ENCODE measurements at regions not wholly inside any gene's neighbourhood (a gene's known extent, or its start where the extent isn't known, plus 50 kb on each side); places are given as distances from the start of the nearest gene placed in this dataset.

GRCh38 chr3:79846148-79846933 lies 78.5 kb upstream of the ROBO1 start:
- intact Hi-C loops (cut with DNase I): no loop called here
- no peak for ATAC-seq

GRCh38 chr3:79845546-79845945 lies 77.7 kb upstream of the ROBO1 start:
- DNase-seq (no peak), ATAC-seq (no peak)
- intact Hi-C loops (cut with DNase I): no loop called here

More at GRCh38 chr3:79846148-79846933, 78.5 kb upstream of the ROBO1 start:
- DNase-seq: no peak

DNA sequence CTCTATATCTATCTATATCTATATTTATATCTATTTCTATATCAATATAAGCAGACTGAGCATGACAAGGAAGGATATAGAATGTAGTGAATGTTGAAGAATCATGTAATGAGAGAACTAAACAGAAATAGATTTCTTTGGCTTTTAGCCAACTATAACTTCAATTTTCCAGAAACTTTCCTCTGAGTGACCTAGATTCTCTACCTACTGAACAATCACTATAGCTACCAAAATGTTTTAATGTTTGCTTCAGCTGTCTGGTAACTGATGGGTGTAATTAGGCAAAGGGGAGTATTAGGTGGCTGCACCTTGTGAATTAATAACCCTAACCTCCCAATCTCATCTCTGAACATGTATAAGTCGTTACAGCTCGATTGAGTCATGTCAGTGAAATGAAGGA lies 76.4 kb upstream of the ROBO1 start:
- intact Hi-C loops (cut with DNase I): no loop called here
- DNase-seq: no peak
- ATAC-seq: no peak

- DNase-seq (no peak), ATAC-seq (no peak)
- intact Hi-C loops (cut with DNase I): no loop called here
Observed at GRCh38 chr3:79843180-79843579, 75.4 kb upstream of the ROBO1 start.

- intact Hi-C loops (cut with DNase I): no loop called here
- ATAC-seq (no peak), DNase-seq (no peak)
Observed at GRCh38 chr3:79835701-79836100, 67.9 kb upstream of the ROBO1 start.

- no peak for DNase-seq
- intact Hi-C loops (cut with DNase I): no loop called here
- no peak for ATAC-seq
Observed at GRCh38 chr3:79824166-79824565, 56.4 kb upstream of the ROBO1 start.

DNA sequence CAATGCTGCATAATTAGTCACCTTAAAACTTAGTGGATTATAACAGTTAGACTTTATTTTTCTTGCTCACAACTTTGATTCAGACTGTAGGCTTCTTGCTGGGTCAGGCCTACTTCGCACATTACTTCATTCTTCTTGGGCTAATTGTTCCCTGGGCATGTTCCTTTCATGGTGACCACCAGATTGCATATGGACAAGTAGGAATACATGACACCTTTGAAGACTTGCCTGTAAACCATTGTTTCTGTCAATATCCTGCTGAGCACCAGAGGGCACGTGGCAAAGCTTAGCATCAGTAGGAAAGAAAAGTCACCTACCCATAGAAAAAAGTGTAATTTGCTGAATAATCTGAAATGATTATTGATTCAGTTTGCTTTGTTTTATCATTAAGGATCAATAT lies 54.3 kb upstream of the ROBO1 start:
- ATAC-seq (no peak), DNase-seq (no peak)
- intact Hi-C loops (cut with DNase I): no loop called here

- intact Hi-C loops (cut with DNase I): no loop called here
- DNase-seq (no peak), ATAC-seq (no peak)
Observed at GRCh38 chr3:79820089-79820488, 52.3 kb upstream of the ROBO1 start.

GRCh38 chr3:79818015-79818414 lies 50.2 kb upstream of the ROBO1 start:
- ATAC-seq (no peak), DNase-seq (no peak)
- intact Hi-C loops (cut with DNase I): no loop called here
